Fibroblast of pulmonary artery (primary cell): ENCODE measurements at regions not wholly inside any gene's neighbourhood (a gene's known extent, or its start where the extent isn't known, plus 50 kb on each side); places are given as distances from the start of the nearest gene placed in this dataset.

Experiments
- DNase-seq: peaks from one replicate; pipeline ENCODE4 v3.0.0-alpha.2; 2010; ENCODE audit warnings: low read depth
- H3K4me3 ChIP-seq: replicated peaks from 2 replicates; pipeline ENCODE4 v1.5.1; 2011; ENCODE audit warnings: low read depth, mild to moderate bottlenecking, control low read depth, low read length, moderate library complexity
- TF ChIP-seq, protein P1 (sequence below): IDR thresholded peaks from 2 replicates; pipeline ENCODE4 v1.5.1; 2011; ENCODE audit warnings: mild to moderate bottlenecking, control low read depth, low read length, inconsistent platforms; ENCODE audit errors: missing control alignments

DNA sequence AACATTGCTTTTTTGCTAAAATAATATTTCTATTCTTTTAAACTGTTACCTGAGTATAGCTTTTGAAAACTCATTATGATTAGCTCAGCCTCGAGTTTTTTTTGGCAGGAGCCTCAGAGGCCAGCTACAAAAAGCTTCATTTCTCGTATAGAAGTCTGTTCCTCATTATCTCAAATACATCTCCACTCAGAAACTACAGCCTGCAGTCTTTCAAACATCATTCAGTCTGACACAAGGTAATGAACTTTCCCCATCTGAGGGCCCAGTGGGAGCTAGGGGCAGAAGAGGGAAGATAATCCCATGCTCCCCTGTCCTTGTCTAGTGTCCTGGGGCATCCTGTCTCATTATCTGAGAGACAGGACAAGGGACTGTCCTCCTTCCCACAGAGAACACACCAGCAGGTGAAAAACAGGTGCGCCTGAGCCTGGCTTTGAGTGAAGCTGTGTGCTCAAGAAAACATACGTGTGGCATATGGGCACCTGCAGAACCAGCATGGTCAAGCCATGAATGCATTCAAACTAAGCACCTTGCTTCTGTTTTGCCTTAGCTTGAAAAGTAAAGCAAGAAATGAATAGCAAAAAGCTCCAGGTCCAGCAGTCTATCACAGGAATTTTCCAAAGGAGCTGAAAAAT is 247.5 kb downstream of the MREG start:
- no peak for DNase-seq
- no peak overlapping the region for H3K4me3 ChIP-seq
- TF ChIP-seq, protein P1, sequence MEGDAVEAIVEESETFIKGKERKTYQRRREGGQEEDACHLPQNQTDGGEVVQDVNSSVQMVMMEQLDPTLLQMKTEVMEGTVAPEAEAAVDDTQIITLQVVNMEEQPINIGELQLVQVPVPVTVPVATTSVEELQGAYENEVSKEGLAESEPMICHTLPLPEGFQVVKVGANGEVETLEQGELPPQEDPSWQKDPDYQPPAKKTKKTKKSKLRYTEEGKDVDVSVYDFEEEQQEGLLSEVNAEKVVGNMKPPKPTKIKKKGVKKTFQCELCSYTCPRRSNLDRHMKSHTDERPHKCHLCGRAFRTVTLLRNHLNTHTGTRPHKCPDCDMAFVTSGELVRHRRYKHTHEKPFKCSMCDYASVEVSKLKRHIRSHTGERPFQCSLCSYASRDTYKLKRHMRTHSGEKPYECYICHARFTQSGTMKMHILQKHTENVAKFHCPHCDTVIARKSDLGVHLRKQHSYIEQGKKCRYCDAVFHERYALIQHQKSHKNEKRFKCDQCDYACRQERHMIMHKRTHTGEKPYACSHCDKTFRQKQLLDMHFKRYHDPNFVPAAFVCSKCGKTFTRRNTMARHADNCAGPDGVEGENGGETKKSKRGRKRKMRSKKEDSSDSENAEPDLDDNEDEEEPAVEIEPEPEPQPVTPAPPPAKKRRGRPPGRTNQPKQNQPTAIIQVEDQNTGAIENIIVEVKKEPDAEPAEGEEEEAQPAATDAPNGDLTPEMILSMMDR, result no peak

DNA sequence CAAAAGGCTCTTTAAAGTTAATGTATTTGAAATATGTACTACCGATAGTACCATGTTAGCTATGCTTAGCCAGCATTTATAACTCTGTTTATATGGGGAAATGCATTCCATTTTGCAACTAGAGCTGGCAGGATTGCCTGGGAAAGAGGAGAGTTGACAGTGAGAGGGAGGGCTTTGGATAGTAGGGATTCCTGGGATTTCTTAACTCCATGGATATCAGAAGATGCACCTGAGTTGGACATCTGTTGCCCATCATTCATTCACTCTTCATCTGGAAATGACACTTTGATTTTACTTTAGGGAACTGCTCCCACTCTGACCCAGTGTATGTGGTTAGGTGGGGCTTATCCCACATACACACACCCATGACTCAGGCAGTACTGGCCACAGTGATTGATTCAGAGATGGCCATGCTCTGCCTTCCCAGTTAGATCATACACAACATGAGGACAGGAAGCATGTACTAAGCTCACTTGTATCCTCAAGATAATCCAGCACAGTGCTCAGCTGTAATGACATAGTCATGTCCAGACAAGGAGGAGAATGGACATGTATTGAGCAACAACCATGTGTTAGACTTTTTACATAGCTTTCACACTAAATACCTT is 248.8 kb downstream of the MREG start:
- H3K4me3 ChIP-seq, result no peak overlapping the region
- peak; percentile 69 for DNase-seq
- TF ChIP-seq, protein P1, result no peak

DNA sequence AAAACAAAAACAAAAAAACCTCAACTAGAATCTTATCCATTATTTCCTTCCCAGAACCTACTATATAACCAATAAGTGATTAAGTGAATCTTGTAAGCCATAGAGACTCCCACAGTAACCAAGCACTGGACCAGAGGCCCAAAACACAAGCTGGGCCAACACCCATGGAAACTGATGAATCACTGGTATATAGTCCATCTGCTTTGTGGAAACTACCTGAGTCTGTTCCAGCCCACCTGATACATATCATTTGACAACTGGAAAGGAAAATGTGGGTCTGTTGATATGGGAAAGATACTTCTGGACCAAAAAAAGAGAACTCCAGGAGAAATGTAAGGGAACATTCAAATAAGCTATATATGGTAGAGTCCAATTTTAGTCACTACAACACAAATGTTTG is 252.8 kb downstream of the MREG start:
- TF ChIP-seq, protein P1, result no peak
- no peak for DNase-seq

DNA sequence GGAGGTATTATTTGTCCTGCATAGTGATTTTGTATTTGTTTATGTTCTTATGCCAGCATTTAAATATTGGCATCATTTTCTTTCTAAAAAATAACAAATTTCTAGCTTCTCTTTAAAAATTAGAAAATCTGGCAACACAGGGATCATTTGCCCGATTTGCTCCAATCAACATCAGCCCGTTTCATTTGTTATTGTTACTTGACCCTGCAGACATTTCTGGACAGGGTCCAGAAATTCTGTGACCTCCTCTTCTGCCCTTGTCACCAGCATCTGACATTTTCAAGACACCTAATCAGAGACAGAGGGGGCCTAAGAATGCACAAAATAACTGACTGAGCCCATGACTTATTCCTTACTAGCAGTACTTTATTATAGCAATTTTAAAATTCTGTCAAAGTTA is 253.3 kb downstream of the MREG start:
- no peak overlapping the region for H3K4me3 ChIP-seq
- TF ChIP-seq, protein P1, result no peak
- DNase-seq, result no peak

More for the DNA sequence above, 252.8 kb downstream of the MREG start:
- H3K4me3 ChIP-seq, result no peak overlapping the region

DNA sequence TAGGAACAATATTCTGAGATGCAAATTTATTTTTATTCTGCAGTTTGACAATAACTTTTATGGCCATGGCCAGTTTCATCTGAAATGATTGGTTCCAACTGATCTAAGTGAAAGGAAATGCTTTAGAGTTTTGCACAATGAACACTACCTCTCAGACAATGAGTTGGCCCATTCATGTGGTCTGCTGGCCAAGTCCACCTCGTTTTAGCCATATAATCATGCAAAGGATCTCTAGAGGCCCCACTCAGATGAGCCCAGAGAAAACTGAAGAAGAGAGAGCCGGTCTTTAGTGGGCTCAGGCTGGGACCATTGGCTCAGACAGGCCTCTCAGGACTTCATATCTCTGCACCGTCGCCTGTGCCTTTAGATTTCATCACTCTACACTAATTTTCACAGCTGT is 254.7 kb downstream of the MREG start:
- peak overlapping the region; percentile 30 for H3K4me3 ChIP-seq
- TF ChIP-seq, protein P1, result no peak
- DNase-seq, result peak; percentile 93

DNA sequence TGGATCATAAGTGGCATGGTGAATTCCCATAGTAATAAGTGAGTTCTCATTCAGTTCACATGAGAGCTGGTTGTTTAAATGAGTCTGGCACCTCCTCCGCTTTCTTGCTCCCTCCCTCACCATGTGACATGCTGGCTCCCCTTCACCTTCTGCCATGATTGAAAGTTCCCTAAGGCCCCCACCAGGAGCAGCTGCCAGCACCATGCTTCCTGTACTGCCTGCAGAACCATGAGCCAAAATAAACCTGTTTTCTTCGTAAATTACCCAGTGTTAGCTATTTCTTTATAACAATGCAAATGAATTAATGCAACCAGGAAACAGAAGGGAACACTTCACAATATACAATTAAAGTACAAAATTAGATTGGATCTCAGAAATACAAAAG is 257.0 kb downstream of the MREG start:
- no peak for DNase-seq
- H3K4me3 ChIP-seq, result no peak overlapping the region
- TF ChIP-seq, protein P1, result no peak
